ENCODE measurements at regions not wholly inside any gene's neighbourhood (a gene's known extent, or its start where the extent isn't known, plus 50 kb on each side); places are given as distances from the start of the nearest gene placed in this dataset.
A peak's percentile ranks its signal among the peaks of the same experiment; 100 is the strongest.

DNA sequence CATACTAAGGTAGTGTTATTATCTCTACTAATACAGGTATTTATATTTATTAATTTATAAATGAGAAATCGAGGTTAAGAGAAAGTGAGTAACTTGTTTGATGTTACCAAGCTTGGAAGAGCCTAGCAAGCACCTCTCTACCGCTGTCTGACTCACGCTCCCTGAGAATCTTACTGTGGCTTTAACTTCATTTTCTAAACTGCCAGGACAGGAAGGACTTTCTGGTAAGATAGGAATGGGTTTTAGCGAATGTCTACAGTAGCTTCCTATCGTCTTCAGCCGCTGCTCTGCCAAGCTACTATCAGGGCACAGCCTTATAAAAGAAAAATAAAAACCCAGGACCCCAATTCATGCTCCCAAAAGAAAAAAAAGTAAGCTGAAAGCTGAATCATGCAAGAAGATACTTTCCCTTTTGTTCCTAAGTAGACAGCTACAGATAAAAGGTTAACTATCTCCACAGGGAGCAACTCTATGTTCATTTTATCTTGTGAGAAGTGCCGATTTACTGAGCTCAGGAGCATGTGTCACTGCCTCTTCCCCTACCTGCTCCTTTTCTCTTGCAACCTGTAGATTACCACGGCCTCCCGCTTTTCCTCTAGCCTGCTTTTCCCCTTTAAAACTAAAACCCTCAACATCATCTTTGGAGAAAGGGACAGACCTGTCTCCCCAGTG is 60.2 kb downstream of the THNSL1 start:
- no peaks in the 10 kb centered on the region for H3K36me3 Mint-ChIP-seq
- DNase-seq: no peak
- H3K4me1 Mint-ChIP-seq: no peaks in the 10 kb centered on the region
- H3K27me3 Mint-ChIP-seq (ENCODE audit: low read depth in 3 of 3): peaks cover 0 to 12% (median 0%) of the 10 kb centered on the region in 3 donors
- no peak overlapping the region for H3K4me3 Mint-ChIP-seq
- no peak overlapping the region for H3K27ac Mint-ChIP-seq
- H3K9me3 Mint-ChIP-seq: no peaks in the 10 kb centered on the region

DNA sequence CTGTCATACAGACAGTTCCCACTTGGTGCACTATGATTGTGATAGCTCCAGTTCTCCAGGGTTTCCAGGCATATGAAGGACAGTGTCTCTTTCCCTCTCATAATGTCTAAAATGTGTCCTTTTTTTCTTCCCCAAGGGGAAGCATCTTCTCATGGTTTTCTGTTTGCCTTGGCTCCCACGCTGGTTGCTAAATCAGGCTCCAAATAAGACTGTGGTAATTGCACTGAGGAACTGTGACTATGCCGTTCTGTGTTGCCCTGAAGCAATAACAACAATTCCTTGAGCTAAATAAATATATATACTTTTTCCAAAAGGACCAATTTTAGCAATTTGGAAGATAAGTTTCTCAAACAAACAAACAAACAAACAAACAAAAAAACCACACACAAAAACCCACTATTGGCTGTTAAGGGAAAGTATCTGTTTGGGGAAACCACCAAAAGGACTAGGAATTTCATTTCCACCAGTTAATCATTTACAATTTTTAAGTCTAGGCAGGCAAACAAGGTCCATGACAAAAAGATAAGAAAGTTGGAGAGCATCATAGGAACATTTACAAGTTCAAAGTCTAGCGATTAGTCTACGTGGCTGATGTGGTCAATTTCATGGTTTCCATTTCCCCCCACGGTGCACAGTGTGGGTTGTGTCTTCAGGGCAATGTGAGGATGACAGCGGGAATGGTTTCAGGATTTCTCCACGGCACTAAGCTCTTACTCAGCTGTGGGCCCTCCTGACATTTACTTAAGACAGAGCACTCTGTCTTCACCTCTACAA is 62.4 kb downstream of the THNSL1 start:
- Mint-ChIP-seq H3K36me3 (no peaks in the 10 kb centered on the region), H3K27ac (no peak overlapping the region), H3K4me1 (no peaks in the 10 kb centered on the region), H3K9me3 (no peaks in the 10 kb centered on the region), H3K4me3 (no peak overlapping the region), H3K27me3 (ENCODE audit: low read depth in 3 of 3) (peaks cover 0 to 16% (median 3%) of the 10 kb centered on the region in 3 donors)
- DNase-seq: no peak

DNA sequence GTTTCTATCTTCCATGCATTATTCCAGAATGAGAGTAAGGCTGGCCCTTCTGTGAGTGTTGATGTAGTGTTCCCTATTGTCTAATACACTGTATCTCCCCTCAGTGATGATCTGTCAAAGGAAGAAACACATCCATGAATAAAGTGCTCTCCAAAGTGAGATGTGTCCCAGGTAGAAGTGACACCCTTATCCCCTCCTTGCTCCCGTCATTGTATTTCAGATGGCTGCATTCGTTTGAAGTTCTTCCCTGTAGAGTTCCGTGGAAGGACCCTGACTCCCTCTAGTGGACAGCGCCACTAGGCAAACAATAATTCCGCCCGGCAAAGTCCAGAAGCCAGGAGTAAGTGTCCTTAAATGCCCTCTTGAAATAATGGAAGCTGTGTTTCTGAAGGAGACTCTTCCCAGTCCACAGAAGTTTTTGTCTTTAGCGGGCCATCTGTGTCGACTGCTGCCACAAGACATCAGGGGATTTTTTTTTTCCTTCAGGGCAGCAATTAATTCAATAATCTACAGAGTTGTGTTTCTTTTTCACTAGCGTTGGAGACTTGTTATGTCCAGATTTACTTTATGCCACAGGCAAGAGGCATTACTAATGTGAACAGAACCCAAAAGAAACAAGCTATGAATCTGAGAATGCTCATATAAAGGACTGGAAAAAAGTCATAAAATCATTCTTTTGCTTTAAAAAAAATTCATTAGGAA is 64.6 kb downstream of the THNSL1 start:
- peak; percentile 35 to 53 (median 36) for DNase-seq
- Mint-ChIP-seq H3K9me3 (no peaks in the 10 kb centered on the region), H3K27ac (no peak overlapping the region), H3K4me3 (no peak overlapping the region), H3K4me1 (no peaks in the 10 kb centered on the region), H3K27me3 (ENCODE audit: low read depth in 3 of 3) (peaks cover 0 to 19% (median 3%) of the 10 kb centered on the region in 3 donors), H3K36me3 (no peaks in the 10 kb centered on the region)

- Mint-ChIP-seq H3K4me1 (no peaks in the 10 kb centered on the region), H3K9me3 (no peaks in the 10 kb centered on the region), H3K27ac (no peak overlapping the region), H3K4me3 (no peak overlapping the region), H3K27me3 (ENCODE audit: low read depth in 3 of 3) (peaks cover 0 to 13% (median 3%) of the 10 kb centered on the region in 3 donors), H3K36me3 (no peaks in the 10 kb centered on the region)
- no peak for DNase-seq
These were observed 66.1 kb downstream of the THNSL1 start for GRCh38 chr10:25082276-25083204.

DNA sequence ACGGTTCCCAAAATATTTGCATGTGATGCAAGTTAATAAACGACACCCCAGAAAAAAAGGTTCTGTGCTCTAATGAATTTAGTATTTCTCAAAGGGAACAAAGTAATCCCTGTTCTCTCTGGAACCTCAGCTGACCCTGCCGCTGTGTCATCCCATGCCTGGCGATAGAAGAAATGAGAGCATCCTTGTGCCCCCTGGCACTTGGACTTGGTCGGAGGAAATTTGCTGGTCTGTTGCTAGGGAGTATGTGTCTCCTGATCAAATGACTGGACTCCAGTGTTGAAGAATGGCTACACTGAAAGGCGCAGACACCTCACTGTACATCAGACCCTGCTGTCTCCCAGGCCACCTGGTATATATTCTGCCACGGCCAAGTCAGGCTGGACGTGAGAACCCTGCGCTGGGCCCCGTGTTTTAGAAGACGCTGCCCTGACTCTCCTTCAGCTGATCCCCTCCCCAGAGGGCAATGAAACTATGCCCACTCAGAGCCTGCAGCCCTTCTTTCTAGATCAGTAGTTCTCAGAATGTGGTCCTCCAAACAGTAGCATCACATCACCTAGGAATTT is 67.2 kb downstream of the THNSL1 start:
- H3K4me1 Mint-ChIP-seq: no peaks in the 10 kb centered on the region
- no peaks in the 10 kb centered on the region for H3K9me3 Mint-ChIP-seq
- H3K27me3 Mint-ChIP-seq (ENCODE audit: low read depth in 3 of 3): peaks cover 0 to 13% (median 3%) of the 10 kb centered on the region in 3 donors
- no peak overlapping the region for H3K27ac Mint-ChIP-seq
- DNase-seq: no peak
- no peak overlapping the region for H3K4me3 Mint-ChIP-seq
- no peaks in the 10 kb centered on the region for H3K36me3 Mint-ChIP-seq

DNA sequence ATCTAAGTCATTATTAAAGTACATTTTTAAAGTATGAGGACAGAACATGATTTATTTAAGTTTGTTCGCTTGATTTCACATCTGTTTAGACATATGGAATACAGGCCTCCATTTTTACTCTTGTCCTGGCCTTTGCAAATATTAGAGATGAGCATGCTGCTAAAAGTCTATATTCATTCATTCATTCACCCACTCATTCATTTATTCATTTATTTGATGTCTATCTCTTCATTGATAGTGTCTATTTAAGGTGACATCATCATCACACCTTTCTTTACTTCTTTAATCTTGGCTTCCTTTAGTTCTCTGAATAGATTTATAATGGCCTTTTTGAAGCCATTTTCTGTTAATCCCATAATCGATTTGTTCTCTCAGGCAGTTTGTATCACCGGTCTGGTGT is 68.0 kb downstream of the THNSL1 start:
- DNase-seq: no peak
- no peaks in the 10 kb centered on the region for H3K4me1 Mint-ChIP-seq
- H3K27ac Mint-ChIP-seq: no peak overlapping the region
- no peaks in the 10 kb centered on the region for H3K36me3 Mint-ChIP-seq
- H3K27me3 Mint-ChIP-seq (ENCODE audit: low read depth in 3 of 3): peaks cover 0 to 13% (median 3%) of the 10 kb centered on the region in 3 donors
- H3K9me3 Mint-ChIP-seq: no peaks in the 10 kb centered on the region
- no peak overlapping the region for H3K4me3 Mint-ChIP-seq

DNA sequence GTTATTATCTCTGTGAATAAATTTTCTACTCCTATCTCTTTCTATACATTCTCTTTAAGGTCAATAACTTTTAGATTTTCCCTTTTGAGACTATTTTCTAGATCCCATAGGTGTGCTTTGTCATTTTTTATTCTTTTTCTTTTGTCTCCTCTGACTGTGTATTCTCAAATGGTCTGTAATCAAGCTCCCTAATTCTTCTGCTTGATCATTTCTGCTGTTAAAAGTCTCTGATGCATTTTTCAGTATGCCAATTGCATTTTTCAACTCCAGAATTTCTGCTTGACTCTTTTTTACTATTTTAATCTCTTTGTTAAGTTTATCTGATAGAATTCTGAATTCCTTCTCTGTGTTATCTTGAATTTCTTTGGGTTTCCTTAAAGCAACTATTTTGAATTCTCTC is 78.2 kb downstream of the THNSL1 start:
- Mint-ChIP-seq H3K36me3 (peaks cover 0 to 13% (median 6%) of the 10 kb centered on the region in 3 donors), H3K27me3 (ENCODE audit: low read depth in 3 of 3) (peaks cover 0 to 4% (median 3%) of the 10 kb centered on the region in 3 donors), H3K27ac (no peak overlapping the region), H3K4me1 (no peaks in the 10 kb centered on the region), H3K9me3 (peaks cover 8 to 28% (median 22%) of the 10 kb centered on the region in 6 donors), H3K4me3 (no peak overlapping the region)
- no peak for DNase-seq

GRCh38 chr10:25097669-25098411 is 77.0 kb upstream of the GPR158 start:
- Mint-ChIP-seq H3K27ac (no peak overlapping the region), H3K4me1 (no peaks in the 10 kb centered on the region), H3K27me3 (ENCODE audit: low read depth in 3 of 3) (peaks cover 2 to 6% (median 4%) of the 10 kb centered on the region in 3 donors), H3K36me3 (peaks cover 0 to 13% (median 6%) of the 10 kb centered on the region in 3 donors), H3K9me3 (peaks cover 8 to 27% (median 22%) of the 10 kb centered on the region in 6 donors), H3K4me3 (no peak overlapping the region)
- DNase-seq: no peak

DNA sequence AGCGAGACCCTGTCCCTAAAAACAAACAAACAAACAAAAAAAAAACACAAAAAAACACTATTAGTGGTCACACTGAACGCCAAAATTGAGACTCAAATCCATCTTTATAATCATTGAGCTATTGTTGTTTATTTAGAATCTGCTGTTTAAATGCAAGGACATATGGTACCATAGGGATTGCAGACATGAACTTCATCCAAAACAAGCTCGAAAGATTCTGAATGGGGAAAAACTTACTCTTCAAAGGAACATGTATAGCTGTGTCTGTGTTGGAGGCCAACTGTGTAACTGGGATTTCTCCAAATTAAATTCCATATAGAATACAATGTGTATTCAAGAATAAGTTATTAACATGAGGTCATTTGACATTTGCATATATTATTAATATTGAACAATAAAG is 74.7 kb upstream of the GPR158 start:
- peaks cover 0 to 8% (median 2%) of the 10 kb centered on the region in 3 donors for H3K27me3 Mint-ChIP-seq (ENCODE audit: low read depth in 3 of 3)
- no peak overlapping the region for H3K27ac Mint-ChIP-seq
- no peak for DNase-seq
- no peak overlapping the region for H3K4me3 Mint-ChIP-seq
- H3K4me1 Mint-ChIP-seq: no peaks in the 10 kb centered on the region
- peaks cover 0 to 5% (median 0%) of the 10 kb centered on the region in 3 donors for H3K36me3 Mint-ChIP-seq
- H3K9me3 Mint-ChIP-seq: peaks cover 2 to 8% (median 4%) of the 10 kb centered on the region in 6 donors

- Mint-ChIP-seq H3K4me1 (no peaks in the 10 kb centered on the region), H3K27me3 (ENCODE audit: low read depth in 3 of 3) (peaks cover 0 to 8% (median 2%) of the 10 kb centered on the region in 3 donors), H3K9me3 (peaks cover 0 to 5% (median 0%) of the 10 kb centered on the region in 6 donors), H3K27ac (no peak overlapping the region), H3K36me3 (peaks cover 0 to 5% (median 0%) of the 10 kb centered on the region in 3 donors), H3K4me3 (no peak overlapping the region)
- DNase-seq: no peak
These were observed 73.2 kb upstream of the GPR158 start for GRCh38 chr10:25101461-25102146.

DNA sequence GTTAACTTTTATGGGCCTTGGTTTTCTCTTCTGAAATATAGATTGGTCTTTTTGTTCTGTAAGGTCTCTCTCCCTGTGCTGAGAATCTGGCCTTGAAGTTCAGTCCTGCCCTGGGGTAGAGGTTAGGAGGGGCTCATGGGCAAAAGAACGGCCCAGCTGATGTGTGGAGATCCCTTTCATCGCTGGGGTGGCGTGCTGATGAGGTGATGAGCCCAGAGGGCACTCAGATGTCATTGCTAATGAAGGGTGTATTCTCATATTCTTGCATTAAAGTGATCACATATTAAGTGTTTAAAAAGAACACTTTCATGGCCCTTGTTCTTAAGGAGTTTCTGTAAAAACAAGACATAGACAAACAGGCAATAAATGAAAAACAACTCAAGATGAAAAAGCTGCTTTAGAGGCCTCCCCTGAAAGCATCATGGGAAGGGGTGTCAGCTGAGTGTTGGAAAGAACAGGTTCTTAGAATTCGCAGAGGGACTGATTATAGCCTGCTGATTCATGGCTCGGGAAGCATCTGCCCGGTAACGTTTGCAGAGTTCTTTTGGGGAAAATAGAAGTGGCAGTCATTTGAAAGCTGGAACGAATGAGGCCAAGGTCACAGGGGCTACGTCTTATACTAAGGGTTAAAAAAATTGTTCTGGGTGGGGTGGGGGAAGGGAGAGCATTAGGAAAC is 72.5 kb upstream of the GPR158 start:
- Mint-ChIP-seq H3K27me3 (ENCODE audit: low read depth in 3 of 3) (peaks cover 0 to 8% (median 2%) of the 10 kb centered on the region in 3 donors), H3K36me3 (no peaks in the 10 kb centered on the region), H3K9me3 (no peaks in the 10 kb centered on the region), H3K4me1 (no peaks in the 10 kb centered on the region), H3K4me3 (no peak overlapping the region), H3K27ac (no peak overlapping the region)
- DNase-seq: no peak

DNA sequence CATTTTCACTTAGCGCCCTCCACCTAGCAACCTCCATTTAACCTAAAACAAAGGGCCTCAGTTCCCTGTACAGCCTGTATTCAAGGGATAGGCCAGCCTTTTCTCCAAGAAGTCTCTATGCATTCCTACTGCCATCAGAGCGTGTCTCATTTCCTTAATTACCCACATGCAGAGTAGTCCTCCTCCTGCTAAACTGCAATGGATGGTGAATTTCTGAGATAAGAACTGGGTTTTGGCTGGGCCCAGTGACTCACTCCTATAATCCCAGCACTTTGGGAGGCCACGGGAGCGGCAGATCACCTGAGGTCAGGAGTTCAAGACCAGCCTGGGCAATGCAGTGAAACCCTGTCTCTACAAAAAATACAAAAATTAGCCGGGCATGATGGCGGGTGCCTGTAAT is 71.1 kb upstream of the GPR158 start:
- no peaks in the 10 kb centered on the region for H3K36me3 Mint-ChIP-seq
- no peak overlapping the region for H3K4me3 Mint-ChIP-seq

More for the DNA sequence above, 71.1 kb upstream of the GPR158 start:
- Mint-ChIP-seq H3K27ac (no peak overlapping the region), H3K27me3 (ENCODE audit: low read depth in 3 of 3) (peaks cover 0 to 8% (median 3%) of the 10 kb centered on the region in 3 donors), H3K4me1 (no peaks in the 10 kb centered on the region), H3K9me3 (no peaks in the 10 kb centered on the region)
- DNase-seq: no peak
